GM12872 (cell line): ENCODE measurements at regions not wholly inside any gene's neighbourhood (a gene's known extent, or its start where the extent isn't known, plus 50 kb on each side); places are given as distances from the start of the nearest gene placed in this dataset.

Experiments used
- TF ChIP-seq, protein P1 (sequence below): IDR thresholded peaks from 3 replicates; pipeline ENCODE4 v1.5.1; 2011; ENCODE audit warnings: low read depth, mild to moderate bottlenecking, low read length, moderate library complexity; ENCODE audit not compliant: insufficient read depth

DNA sequence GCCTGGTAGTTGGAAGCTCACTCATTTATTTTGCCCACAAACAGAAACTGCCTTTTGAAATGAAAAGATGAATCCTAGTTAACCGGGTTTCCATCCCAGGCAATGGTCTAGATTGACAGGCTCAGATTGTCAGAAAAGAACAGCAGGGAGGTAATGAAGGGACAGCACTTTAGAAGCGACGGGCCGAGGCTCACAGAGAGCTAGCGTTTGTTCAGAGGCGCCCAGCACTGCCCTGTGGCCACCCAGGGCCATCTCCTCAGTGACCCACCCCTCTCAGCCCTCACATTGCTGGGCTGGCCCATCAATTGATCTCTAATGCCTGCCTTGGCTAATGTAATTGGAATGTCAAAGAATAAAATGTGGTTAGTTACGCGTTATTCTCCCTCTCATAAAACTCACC lies 304.8 kb downstream of the CDCA7 start:
- TF ChIP-seq, protein P1, sequence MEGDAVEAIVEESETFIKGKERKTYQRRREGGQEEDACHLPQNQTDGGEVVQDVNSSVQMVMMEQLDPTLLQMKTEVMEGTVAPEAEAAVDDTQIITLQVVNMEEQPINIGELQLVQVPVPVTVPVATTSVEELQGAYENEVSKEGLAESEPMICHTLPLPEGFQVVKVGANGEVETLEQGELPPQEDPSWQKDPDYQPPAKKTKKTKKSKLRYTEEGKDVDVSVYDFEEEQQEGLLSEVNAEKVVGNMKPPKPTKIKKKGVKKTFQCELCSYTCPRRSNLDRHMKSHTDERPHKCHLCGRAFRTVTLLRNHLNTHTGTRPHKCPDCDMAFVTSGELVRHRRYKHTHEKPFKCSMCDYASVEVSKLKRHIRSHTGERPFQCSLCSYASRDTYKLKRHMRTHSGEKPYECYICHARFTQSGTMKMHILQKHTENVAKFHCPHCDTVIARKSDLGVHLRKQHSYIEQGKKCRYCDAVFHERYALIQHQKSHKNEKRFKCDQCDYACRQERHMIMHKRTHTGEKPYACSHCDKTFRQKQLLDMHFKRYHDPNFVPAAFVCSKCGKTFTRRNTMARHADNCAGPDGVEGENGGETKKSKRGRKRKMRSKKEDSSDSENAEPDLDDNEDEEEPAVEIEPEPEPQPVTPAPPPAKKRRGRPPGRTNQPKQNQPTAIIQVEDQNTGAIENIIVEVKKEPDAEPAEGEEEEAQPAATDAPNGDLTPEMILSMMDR: no peak

DNA sequence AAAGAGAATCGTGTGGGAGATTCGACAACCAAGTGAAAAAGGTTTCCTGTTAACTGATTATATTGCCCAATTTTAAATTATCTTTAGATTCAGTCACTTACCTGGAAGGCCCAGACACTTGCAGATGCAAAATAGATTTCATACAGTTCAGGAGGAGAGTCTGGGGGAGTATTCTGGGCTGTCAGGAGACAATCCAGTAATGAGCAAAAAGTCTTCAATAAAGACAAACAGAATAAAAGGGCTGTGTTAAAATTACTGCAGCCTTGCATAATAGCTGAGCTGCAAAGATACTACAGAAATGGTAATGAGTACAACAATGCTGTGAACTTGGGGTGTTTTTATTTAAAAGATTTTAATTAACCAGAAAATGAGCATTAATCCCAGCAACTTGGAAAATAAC lies 303.6 kb downstream of the SP3 start:
- TF ChIP-seq, protein P1: no peak

DNA sequence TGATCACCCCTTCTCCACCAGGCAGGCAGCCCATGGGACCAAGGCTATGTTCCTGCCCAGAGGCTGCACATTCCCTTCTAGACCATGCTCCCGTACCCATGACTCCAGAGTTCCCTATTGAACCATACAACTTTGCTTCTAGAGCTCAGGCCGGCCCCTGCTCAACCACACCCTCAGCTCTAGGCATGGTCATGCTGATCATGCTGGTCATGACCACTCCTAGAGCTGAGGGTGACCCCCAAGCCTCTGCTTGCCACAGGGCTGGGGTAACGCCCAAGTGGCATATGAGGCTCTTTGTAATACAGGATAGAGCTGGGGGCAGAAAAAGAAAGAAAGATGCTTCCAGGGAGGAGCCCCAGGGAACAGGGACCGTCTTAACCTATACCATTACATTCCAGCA lies 301.8 kb downstream of the SP3 start:
- TF ChIP-seq, protein P1: no peak

DNA sequence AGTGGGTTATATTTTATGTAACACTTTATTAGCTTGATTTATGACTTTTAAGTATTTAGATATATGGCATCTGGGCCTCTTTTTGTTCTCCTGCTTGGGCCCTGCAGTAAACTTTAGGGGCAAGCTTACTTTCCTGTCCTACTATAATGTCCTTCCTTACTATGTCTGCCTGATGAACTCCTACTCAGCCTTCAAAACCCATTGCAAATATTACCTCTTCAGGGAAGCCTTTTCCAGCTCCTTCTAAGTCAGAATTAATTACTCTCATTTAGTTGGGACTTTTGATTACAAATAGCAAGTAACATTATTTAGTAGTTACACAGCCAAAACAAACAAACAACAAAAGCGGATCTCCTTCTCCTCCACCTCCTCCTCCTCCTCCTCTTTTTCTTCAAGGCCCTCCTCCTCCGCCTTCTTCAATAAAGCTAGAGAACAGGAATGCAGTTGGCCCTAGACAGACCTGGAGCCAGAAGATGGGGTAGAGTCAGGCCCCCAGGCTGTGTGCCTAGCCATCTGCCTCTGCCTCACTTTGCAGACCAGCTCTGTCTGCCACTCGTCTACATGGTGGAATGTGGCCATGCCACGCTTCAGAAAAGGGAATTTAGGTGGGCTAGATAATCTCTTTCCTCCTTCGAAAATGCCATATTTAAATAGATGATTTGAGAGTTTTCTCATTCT lies 301.2 kb downstream of the SP3 start:
- TF ChIP-seq, protein P1: no peak

DNA sequence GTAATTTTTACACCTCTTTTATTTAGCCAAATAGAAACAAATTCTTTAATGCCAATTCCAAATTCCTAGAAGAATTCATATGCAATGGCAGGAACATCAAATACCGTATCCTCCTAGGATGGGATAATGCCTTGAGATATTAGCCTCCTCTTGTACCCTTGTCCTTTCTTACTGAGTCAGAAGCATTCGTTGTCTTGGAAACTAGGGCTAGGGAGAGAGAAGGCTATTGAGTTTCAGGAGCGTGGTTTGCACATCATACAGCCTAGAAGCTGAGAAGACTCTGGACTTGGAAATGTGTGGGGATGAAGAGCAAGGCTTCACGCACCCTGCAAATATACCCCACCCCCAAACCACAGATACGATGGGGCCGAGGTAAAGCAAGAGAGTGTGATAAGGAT lies 300.7 kb downstream of the SP3 start:
- TF ChIP-seq, protein P1: no peak

DNA sequence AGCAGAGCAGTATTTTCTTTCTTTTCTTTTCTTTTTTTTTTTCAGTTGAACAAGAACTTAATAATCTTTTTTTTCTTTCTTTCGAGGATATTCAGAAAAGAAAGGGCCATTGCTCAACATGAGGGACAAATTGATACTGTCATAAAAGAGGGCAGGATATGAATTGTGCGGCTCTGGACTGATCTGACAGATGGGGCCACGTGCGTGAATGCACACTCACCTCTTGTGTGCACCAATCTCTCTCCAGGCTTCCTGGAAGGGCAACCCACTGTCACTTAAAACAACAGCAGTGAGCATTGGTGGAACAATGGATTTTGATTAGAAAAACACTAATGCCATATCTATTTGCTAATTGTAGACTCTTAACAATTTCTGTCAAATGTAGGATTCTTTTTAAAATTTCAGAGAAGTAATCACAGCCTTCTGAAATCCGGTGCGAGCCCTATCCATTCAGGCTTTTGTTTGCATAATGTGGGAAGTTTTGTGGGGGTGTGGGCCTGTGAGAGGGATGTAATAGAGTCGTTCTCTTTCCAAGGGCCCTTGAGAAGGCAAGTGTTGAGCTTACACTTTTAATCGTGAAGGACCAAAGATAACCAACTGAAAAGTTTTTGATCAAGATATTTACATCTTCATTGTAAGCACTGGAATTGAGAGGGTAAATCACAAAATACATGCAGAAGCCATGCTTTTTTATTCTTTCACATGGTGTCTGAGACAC lies 298.8 kb downstream of the SP3 start:
- TF ChIP-seq, protein P1: no peak

DNA sequence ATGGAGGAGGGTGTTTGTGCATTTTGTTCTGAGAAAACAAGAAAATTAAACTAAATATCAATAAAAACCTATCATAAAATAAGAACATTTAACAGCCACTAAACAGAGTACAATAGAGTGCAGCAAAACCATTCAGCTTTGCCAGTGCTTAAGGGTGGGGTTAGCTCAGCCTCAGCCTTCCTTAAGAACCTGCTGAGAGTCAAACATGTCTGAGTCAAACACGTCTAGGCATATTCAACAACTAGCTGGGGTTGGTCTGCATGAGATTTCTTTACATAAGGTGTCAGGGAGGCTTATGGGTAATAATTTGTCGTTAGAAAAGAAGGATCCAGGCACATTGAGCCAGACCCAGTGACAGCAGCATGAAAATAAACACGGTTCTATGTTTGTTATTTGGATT lies 298.2 kb downstream of the SP3 start:
- TF ChIP-seq, protein P1: no peak
